Sigmoid colon (tissue), 4 donors: ENCODE measurements at regions not wholly inside any gene's neighbourhood (a gene's known extent, or its start where the extent isn't known, plus 50 kb on each side); places are given as distances from the start of the nearest gene placed in this dataset.

Experiments used
- EP300 ChIP-seq, 4 donors: sonication (generic); formaldehyde crosslinking; IDR thresholded peaks; one replicate each; pipeline ENCODE4 v1.6.1; 2017; ENCODE audit warnings: antibody characterized with exemption in 4 of 4
- TF ChIP-seq, protein P1 (sequence below), 4 experiments: fragments of 450-650 bp in 3 of 4; fragments of 200-600 bp in 1 of 4; IDR thresholded peaks; one replicate each; pipeline ENCODE4 v1.5.1; 2016 to 2019; ENCODE audit warnings: antibody characterized with exemption in 4 of 4, mild to moderate bottlenecking in 3 of 4, moderate library complexity in 2 of 4

- TF ChIP-seq, protein P1, sequence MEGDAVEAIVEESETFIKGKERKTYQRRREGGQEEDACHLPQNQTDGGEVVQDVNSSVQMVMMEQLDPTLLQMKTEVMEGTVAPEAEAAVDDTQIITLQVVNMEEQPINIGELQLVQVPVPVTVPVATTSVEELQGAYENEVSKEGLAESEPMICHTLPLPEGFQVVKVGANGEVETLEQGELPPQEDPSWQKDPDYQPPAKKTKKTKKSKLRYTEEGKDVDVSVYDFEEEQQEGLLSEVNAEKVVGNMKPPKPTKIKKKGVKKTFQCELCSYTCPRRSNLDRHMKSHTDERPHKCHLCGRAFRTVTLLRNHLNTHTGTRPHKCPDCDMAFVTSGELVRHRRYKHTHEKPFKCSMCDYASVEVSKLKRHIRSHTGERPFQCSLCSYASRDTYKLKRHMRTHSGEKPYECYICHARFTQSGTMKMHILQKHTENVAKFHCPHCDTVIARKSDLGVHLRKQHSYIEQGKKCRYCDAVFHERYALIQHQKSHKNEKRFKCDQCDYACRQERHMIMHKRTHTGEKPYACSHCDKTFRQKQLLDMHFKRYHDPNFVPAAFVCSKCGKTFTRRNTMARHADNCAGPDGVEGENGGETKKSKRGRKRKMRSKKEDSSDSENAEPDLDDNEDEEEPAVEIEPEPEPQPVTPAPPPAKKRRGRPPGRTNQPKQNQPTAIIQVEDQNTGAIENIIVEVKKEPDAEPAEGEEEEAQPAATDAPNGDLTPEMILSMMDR (IDR thresholded peaks at IDR 0.05): no peak
- TF ChIP-seq EP300 (IDR thresholded peaks at IDR 0.05): no peak
Observed at GRCh38 chr21:14013056-14013603, 197.6 kb downstream of the LIPI start.
